T-helper 2 cell (primary cell): ENCODE measurements at regions not wholly inside any gene's neighbourhood (a gene's known extent, or its start where the extent isn't known, plus 50 kb on each side); places are given as distances from the start of the nearest gene placed in this dataset.

ENCODE experiments used
- DNase-seq, 5 experiments: peaks; one replicate each; pipeline versions ENCODE4 v3.0.0 to v3.0.0-alpha.2; 2012 to 2022

- DNase-seq, result no peak
Observed at GRCh38 chr15:97401970-97402369, 558.5 kb upstream of the ARRDC4 start.

- no peak for DNase-seq
Observed at GRCh38 chr15:97406841-97407240, 553.7 kb upstream of the ARRDC4 start.

- no peak for DNase-seq
Observed at GRCh38 chr15:97410897-97411575, 549.5 kb upstream of the ARRDC4 start.

- DNase-seq, result no peak
Observed at GRCh38 chr15:97420130-97420529, 540.4 kb upstream of the ARRDC4 start.

GRCh38 chr15:97425596-97425995 is 534.9 kb upstream of the ARRDC4 start:
- no peak for DNase-seq

- DNase-seq, result no peak
Observed at GRCh38 chr15:97443101-97443500, 517.4 kb upstream of the ARRDC4 start.

- DNase-seq, result no peak
Observed at GRCh38 chr15:97446138-97446537, 514.4 kb upstream of the ARRDC4 start.

- DNase-seq, result no peak
Observed at GRCh38 chr15:97456521-97457202, 503.8 kb upstream of the ARRDC4 start.

GRCh38 chr15:97457203-97457847 is 503.2 kb upstream of the ARRDC4 start:
- no peak for DNase-seq

GRCh38 chr15:97459771-97460170 is 500.7 kb upstream of the ARRDC4 start:
- no peak for DNase-seq

GRCh38 chr15:97461226-97461625 is 499.3 kb upstream of the ARRDC4 start:
- DNase-seq, result no peak

- no peak for DNase-seq
Observed at GRCh38 chr15:97463696-97464095, 496.8 kb upstream of the ARRDC4 start.

- no peak for DNase-seq
Observed at GRCh38 chr15:97470417-97470816, 490.1 kb upstream of the ARRDC4 start.

- DNase-seq, result no peak
Observed at GRCh38 chr15:97473627-97474026, 486.9 kb upstream of the ARRDC4 start.

- DNase-seq, result no peak
Observed at GRCh38 chr15:97479957-97480356, 480.5 kb upstream of the ARRDC4 start.

GRCh38 chr15:97482521-97482920 is 478.0 kb upstream of the ARRDC4 start:
- no peak for DNase-seq

- no peak for DNase-seq
Observed at GRCh38 chr15:97483232-97483631, 477.3 kb upstream of the ARRDC4 start.

- no peak for DNase-seq
Observed at GRCh38 chr15:97490429-97490828, 470.1 kb upstream of the ARRDC4 start.

- no peak for DNase-seq
Observed at GRCh38 chr15:97501291-97501690, 459.2 kb upstream of the ARRDC4 start.

GRCh38 chr15:97502038-97502437 is 458.5 kb upstream of the ARRDC4 start:
- DNase-seq, result no peak

GRCh38 chr15:97504031-97504792 is 456.3 kb upstream of the ARRDC4 start:
- DNase-seq, result no peak

GRCh38 chr15:97517737-97518136 is 442.8 kb upstream of the ARRDC4 start:
- no peak for DNase-seq

- no peak for DNase-seq
Observed at GRCh38 chr15:97520689-97521088, 439.8 kb upstream of the ARRDC4 start.
